HG02642 (cell line): ENCODE measurements at regions not wholly inside any gene's neighbourhood (a gene's known extent, or its start where the extent isn't known, plus 50 kb on each side); places are given as distances from the start of the nearest gene placed in this dataset.

Source experiments
- ATAC-seq: cut with Tn5 transposase; IDR thresholded peaks from one replicate; pipeline ENCODE4 v1.9.1; 2021; ENCODE audit warnings: mild to moderate bottlenecking; ENCODE audit not compliant: unreplicated experiment, poor library complexity

DNA sequence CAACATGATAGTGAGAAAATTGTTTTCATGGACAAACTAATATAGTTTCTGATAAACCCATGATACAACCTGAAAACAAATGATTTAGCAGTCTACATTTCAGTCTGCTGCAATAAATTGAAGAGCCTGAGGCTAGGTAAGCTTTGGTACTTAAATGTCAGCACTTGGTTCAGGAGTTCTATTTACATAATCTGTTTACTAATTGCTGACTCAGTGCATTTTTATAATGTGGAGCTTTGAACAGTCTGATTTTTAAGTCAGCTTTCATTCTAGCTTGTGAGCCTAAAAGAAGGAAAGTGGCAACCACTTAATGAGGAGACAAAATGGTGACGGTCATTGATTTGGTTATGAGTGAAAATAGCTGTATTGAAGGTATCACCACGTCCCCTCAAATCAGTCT lies 488.6 kb downstream of the CPS1 start:
- ATAC-seq, result no peak

DNA sequence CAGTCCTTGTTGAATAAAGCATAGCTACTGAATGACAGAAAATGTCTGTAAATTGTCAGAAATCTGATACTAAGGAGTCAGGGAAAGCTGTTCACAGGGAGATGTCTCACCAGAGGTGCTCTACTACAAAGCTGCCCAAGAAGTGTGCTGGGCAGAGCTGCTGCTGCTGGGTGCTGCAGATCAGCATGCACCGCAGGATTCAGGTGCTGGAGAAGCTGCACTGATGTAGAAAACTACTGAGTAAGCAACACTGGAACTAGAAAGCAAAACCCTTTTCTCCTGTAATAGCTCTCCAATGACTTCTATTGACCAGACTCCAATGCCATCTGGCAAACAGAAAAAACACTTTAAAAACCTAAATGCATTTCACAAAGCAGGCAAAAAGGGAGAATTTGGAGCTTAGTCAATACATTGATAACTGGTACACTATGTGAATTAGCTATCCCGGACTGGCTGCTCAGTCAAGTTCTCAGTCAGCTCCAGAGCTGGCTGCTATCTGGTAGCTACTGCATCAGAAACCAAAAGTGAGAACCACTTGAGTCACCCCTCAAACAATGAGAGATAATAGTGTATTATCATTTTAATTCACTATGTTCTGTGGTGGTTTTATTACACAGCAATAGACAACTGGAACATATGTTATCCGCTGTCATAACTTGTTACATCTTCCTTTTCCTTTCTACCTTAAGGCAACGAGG lies 493.1 kb downstream of the CPS1 start:
- ATAC-seq, result no peak

DNA sequence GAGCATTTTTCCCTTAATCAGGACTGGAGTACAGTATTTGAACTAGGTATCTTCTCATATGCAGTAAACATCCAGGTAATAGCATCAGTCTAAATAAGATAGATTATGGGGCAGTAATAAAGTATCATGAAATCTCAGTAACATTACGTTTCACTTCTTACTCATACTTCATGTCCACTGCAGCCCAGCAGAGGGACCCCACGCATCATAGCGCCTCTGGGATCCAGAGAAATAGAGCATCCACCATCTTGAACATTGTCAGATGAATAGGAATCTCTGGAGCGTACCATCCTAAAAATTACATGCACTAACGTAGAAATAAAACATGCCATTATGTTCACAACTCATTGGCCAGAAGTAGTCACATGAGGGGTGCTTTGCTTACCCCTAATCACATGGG lies 499.0 kb downstream of the CPS1 start:
- ATAC-seq, result no peak

DNA sequence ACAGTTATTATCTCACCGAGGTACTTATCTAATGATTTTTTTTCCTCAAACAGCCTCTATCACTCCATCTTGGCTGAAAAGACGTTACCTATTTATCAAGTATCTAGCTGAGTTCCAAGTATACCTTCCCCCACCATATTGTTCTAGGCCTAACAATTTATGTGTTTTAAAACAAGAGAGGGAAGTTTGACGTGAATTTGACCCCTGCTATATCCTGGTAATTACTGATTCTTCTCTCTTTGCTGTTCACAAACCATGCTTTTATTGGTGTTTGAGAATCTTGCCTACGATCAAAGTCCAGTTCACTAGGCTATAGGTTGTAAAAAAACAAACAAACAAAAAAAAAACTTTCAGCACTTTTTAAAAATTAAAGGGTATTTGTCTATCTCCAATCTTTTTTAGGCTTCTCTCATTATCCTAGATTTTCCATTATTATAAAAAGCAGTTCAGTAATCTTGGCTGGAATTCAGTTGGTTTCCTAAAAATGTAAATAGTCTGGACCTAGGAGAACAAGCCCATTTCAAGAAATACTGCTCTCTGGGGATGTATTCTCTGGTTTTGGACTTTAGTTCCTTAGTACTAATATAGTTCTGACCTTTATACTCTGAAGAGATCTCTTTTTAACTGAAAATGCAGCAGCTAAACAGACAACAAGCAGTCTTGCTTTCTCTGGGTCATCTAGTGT lies 505.4 kb downstream of the CPS1 start:
- no peak for ATAC-seq

DNA sequence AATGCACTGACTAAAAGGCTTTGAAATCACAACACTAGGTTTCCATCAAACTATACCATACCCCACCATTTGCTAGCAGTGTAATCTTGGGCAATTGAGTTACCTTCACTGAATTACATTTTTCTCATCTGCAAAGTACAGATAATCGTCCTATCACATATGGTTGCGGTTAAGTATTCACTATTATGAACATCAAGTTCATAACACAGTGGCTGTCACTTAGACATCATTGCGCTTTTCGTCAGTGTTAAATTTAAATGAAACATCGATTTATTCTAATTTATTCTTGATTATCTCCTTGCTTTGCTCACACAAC lies 505.9 kb downstream of the CPS1 start:
- no peak for ATAC-seq

DNA sequence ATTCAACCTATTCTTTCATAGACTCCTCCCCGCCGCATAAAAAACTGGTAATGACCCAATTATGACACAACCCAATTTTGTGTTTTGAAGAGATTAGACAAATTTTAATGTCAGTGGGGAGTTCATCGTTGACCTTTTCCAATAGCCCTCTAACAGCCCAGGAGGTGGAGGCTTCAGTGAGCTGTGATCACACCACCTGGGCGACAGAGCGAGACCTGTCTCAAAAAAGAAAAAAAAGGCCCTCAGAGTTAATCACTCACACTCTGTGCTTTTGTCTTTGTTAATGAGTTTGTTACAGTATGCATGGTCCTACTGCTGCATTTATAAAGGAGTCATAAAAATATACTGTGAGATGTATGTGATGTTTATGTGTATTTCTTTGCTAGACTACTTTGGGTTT lies 510.6 kb downstream of the CPS1 start:
- no peak for ATAC-seq

DNA sequence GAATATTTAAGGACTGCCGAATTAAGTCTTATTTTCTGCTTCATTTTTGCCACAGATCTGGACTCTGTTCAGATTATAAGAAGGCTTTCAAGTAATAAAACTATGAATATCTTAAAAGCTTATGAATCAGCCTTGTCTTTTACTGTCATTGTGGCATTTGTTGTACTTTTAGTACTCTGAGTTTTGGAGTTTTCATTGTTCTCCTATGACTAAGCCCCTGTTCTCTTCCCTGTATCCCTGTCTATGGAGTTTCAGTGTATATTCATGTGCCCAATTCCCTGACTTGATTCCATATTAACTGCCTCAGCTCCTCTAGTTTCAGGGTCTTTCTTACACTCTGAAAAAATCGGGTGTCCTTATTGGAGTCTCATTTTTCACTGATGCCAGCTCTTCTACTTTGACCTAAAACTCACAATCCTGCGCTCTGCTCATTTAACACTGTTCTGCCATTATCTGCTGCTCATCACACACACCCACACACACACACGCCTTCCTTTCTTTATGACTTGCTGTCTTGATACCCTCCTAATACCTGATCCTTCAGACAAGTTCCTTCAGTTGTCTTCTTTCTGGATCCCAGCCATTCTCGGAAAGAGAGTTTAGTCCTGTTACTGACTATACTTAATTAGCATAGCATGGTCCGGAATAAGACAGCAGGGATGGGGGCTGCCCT lies 511.8 kb downstream of the CPS1 start:
- ATAC-seq, result no peak

DNA sequence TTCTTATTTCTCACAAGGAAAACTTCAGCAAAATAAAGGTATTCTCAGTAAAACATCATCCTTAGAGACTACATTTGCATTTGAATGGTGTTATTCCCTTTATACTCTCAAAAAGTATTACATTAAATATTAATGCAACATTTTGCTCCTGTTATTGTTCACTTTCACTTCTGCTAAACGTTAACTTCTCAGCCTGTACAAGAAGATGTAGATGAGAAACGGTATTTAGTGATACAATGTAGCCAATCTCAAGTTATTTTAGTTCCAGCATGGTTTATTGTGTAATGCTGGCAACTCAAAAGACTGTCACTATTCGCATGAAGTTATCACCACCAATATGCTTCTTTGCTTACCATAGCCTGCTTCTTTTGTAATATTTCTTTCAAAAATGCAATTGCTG lies 514.1 kb downstream of the CPS1 start:
- no peak for ATAC-seq

DNA sequence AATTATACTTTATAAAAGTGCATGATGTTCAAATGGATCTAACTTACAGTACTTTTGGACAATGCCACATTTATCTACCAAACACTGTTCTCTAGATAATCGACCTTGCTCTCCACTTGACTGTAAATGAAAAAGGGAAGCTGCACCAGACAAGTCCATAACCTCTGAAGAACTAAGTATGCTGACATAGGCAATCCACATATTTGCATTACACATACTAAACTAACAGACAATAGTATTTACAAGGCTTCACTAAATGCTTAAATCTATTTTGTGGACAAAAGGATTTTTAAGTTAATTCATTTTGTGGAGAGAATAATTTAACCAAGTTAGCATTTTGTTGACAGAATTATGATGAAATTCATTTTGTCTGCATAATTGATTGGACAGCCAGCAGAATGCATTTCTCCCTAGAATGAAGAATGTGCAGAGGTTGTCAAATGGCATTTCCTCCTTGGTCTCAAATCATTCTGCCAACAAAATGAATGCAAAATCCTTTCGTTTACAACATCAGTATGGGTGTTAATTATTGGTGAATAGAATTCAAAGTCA lies 520.9 kb downstream of the CPS1 start:
- ATAC-seq, result no peak

DNA sequence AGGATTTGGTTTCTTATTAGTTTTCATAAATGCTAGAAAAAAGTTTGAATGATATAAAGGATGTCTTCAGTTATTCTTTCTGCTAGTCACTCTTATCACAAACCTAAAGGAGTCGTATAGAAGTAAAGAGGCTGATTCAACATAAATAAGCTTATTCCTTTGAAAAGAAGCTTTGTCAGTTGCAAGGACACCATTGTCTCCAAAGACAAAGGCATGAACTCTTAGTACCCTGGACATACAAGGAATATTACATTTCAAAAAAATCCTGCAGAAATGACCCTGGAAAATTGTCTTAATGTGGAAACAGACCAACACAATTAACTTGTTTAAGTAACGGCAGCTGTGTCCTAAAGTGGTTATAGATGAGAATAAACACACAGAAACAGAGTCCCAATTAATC lies 528.0 kb downstream of the CPS1 start:
- no peak for ATAC-seq

DNA sequence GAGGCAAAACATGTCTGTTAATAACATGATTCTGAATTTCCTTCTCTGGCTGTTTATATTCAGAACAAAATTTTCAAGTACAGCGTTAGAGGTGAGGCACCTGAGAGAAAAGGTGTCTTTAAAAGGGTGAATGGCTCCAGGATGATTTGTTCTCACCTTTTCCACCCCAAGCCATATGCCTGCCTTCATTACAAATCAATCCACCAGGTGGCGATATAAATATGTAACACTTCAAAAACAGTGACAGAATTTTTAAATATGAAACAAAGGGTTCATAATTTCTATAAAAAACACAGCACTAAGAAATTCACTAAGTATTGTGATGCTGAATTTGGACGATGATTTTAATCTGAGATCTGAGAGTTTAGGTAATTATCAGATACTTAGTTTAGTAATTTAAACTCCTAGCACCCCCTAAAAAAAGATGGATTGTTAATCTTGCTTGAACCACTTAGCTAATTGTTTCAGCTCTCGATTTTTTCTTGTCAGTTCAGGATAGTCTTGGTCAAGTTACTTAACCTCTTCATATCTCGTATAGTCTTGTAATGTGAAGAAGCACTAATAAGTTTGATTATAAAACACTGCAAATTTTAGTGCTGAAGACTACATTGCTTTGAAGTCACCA lies 528.8 kb downstream of the CPS1 start:
- ATAC-seq, result no peak

DNA sequence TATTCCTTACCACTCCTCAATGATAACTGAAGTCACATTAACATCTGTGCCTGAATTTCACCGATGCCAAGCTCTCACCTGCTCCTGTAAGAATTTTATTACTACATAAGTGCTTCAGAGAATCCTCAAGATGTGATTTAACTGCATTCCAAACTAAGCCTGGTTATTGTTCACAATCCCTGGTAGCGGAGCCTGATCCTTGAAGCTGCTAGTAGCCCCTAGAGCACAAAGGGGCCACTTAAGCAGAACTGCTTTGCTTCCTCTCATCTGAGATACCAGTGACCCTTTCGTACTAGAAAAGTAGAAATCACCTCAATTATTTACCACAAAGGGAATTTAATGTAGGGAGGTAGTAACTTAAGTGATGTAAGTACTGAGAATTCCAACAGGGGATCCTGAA lies 529.6 kb downstream of the CPS1 start:
- no peak for ATAC-seq

DNA sequence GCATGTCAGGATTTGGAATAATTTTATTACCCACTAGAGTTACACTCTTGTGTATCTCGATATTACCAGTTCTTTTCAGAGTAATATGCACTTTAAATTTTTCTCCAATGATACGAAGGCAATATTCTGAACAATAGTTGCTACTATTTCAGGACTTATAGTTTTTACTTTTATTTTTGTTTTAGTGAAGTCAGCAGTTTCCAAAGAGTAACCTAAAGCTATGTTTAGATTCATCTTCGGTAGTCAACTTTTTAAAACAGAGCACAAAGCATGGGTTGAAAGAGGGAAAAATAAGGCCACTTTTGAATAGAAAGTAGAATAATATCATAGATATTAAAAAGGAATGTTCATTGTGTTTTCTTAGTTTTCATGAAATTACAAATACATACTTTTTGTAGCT lies 532.7 kb downstream of the CPS1 start:
- ATAC-seq, result no peak

DNA sequence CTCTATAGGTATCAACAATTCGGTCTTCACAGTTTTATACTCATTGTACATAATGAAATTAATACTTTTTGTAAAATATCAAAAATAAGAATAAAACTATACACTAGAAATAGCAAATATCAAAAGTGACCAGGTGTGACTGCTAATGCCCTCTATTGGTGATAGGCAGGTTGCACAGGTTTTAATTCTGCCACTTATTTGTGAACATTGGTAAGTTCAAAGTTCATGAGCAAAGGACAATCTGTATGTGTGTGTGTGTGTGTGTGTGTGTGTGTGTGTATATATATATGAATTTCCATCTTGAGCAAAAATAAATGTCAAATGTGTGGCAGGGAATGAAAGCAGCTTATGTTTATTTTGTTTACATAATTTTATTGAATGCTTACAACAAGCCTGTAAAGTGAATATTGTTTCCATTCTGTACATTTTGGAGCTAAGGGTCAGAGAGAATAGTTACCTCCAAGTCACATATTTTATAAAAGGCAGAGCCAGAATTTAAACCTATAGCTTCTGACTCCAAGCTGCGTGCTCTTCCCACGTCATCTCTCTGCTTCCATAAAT lies 537.4 kb downstream of the CPS1 start:
- ATAC-seq, result no peak

DNA sequence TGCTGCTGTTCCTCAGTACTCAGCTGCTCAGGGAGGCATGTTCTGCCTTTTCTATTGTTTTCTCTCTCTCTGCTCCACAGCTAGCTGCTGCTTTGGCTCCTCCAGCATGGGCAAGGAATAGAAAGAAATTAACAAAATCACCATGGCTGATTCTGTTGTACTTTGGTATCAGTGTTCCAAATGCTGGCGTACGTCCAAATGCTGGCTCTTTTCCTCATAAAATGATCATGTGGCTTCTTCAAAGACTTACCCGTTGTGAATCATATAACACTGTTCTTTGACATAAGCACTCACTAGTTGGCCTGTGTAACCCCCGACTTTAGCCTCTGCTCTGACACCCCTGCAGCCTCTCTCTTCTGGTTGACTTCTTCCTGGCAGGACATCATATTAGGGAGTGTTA lies 547.6 kb downstream of the CPS1 start:
- ATAC-seq, result no peak

DNA sequence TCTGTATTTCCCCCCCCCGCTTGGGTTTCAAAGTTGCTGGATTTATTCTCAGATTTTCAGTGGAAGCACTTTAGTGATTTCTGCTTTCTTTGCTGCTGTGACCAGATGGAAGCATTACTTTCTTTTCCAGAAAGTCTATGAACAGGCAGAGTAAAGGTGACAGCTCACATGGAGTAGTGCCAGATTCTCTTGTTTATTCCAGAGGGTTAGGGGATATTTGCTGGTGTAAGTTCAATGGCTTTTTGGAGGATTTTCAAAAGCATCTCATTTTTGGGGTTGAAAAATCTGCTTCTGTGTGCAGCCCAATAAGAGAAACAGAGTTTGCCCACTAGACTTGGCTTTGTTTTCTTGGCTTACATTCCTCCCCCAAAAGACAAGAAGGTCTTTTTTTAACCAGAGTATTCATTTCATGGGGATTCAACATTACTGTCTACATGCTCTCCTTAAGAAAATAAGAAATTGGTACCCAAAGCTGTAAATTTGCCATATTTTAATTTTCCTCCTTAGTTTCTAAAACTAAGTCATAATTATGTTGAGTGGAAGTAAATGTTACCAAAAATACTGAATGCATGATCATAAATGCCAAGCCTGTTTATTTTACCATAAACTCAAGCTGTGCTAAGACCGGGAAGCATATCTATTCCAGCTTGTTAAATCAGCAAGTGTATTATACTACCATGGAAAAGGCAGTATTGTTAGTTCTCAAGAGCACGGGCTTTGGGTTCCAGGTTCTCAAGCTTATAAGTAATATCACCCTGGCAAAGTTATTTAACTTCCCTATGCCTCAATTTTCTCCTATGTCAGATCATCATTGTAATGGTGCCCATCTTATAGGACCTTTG lies 557.2 kb downstream of the CPS1 start:
- no peak for ATAC-seq

DNA sequence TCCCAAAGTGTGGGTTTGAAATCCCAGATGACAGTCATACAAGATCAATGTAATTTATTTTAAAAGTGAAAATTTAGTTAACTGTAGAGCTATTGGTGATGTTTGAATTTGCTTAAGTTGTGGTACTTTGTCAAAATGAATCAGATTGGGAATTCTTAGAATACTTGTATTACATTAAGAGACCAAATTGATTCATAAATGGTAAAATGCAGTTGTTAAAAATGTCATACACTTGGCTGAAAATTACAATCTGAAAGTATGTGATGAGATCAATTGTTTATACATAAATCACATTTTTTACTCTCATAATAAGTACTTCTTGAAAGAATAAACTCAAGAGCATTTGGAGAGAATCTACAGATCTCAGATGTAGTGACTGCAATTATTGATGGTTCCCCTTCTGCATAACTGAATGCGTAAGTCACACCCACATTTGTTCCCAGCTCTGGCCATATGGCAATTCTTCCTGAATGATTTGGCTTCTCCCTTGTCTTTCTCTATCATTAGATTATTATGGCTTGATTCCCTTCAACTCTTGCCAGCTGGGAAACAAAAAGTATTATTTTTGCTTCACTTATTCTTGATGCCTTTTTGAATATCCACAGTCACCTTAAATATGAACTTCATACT lies 558.5 kb downstream of the CPS1 start:
- ATAC-seq, result no peak

DNA sequence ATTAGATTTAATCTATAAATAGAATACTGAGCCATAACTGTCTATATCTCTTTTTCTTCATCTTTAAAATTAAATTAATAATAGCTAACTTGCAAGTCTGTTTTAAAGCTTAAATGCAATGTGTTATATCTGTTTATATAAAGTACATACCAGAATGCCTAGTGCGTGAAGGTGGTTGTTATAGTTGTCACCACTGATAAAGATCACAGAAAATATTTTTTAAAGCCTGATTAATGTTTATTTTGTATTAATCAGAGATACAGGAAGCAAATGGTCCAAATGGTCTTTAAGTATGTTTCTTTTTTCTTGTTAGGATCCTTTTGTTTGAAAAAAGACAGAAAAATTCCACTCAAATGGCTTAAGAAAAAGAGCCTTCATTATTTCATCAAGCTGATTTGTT lies 560.6 kb downstream of the CPS1 start:
- ATAC-seq, result no peak

DNA sequence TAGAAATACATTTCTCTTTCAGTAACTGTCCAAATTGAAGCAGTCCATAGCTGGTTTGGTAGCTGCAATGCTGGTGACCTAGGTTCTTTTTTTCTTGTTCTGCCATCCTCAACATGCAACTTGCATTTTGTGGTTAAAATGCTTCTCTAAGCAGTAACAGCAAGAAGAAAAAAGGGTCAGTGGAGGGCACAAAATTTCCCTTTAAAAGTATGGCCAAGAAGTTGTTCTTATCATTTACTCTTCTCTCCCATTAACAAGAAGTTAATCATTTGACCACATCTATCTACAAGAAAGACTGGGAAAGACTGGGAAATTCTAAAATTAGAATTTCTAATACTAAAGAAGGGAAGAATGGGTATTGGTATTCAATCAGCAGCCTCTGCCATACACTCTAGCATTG lies 569.9 kb downstream of the CPS1 start:
- no peak for ATAC-seq

DNA sequence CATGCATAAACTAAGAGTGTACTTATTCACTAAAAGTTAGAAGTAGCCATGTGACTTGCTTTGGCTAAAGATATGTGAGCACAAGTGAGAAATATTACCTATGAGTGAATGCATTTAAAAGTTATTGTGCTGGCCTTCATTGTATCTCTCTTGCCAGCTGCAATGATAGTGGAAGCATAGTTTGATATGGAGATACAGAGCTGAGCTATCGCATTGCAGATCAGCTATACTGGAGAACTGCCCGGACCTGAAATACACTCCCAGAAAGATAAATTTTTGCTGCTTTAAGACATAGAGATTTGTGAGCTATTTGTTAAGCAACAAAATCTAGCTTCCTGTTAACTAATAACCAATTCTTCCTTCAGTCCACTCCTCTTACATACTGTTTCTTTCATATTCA lies 571.1 kb downstream of the CPS1 start:
- ATAC-seq, result no peak
